GM12878 (cell line): ENCODE measurements at regions not wholly inside any gene's neighbourhood (a gene's known extent, or its start where the extent isn't known, plus 50 kb on each side); places are given as distances from the start of the nearest gene placed in this dataset.

ENCODE experiments used
- CTCF ChIP-seq, 3 experiments: IDR thresholded peaks in 2 of 3; conservative IDR thresholded peaks in 1 of 3; 2 replicates each; pipeline ENCODE4 v1.5.1; 2011; ENCODE audit warnings: low read depth in 3 of 3, low read length in 3 of 3, mild to moderate bottlenecking in 3 of 3, control low read depth in 2 of 3, moderate library complexity in 2 of 3, inconsistent platforms in 1 of 3, mixed read lengths in 1 of 3; ENCODE audit not compliant: control insufficient read depth in 2 of 3, insufficient read depth in 1 of 3; ENCODE audit errors: extremely low read depth in 1 of 3
- EZH2 ChIP-seq: IDR thresholded peaks from 2 replicates; pipeline ENCODE4 v1.6.1; 2012; ENCODE audit warnings: low read depth, mild to moderate bottlenecking, control low read depth, inconsistent platforms, low read length, borderline replicate concordance; ENCODE audit not compliant: control insufficient read depth
- HDAC2 ChIP-seq: fragments of 200-600 bp; sonication (generic); IDR thresholded peaks from 2 replicates; pipeline ENCODE4 v1.6.1; 2017
- MAX ChIP-seq: IDR thresholded peaks from 2 replicates; pipeline ENCODE4 v1.6.1; 2012; ENCODE audit warnings: low read depth, low read length, improper control_type of control experiment
- MEF2A ChIP-seq: IDR thresholded peaks from 2 replicates; pipeline ENCODE4 v1.6.1; 2011; ENCODE audit warnings: low read depth, mild to moderate bottlenecking, low read length, moderate library complexity; ENCODE audit not compliant: insufficient read depth
- MLLT1 ChIP-seq: fragments of 450-650 bp; IDR thresholded peaks from 2 replicates; pipeline ENCODE4 v1.6.1; 2016; ENCODE audit warnings: mild to moderate bottlenecking
- PAX5 ChIP-seq: IDR thresholded peaks from 2 replicates; pipeline ENCODE4 v1.6.1; 2011; ENCODE audit warnings: low read depth, low read length, borderline replicate concordance
- POLR2A ChIP-seq: IDR thresholded peaks from 2 replicates; pipeline ENCODE4 v1.6.1; 2011; ENCODE audit warnings: low read depth, mild to moderate bottlenecking, low read length
- SUZ12 ChIP-seq: fragments of 200-600 bp; sonication (generic); IDR thresholded peaks from one replicate; pipeline ENCODE4 v1.6.1; 2018; ENCODE audit warnings: antibody characterized with exemption, mild to moderate bottlenecking; ENCODE audit not compliant: unreplicated experiment
- TF ChIP-seq, protein P1 (sequence below): fragments of 450-650 bp; IDR thresholded peaks from 2 replicates; pipeline ENCODE4 v1.6.1; 2017; ENCODE audit warnings: mild to moderate bottlenecking, moderate library complexity

DNA sequence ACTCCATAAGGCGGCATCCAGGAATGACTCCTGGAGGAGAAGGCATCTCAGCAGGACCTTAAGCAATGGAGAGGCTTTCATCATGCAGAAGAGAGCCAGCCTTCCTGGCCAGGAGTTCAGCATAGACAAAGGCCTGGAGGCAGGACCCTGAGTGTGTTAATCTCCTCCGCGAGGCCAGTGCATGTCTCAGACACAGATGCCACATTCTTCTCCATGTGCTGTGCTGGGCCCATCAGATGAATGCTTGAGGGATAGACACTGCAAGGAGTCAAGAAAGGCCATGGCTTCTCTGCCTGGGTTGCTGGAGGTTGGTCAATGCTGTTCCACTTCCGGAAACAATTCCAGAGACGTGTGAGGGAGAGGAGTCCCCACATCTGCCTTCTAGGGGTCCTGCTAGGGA, 147.5 kb downstream of the IRX5 start:
- TF ChIP-seq CTCF (IDR thresholded peaks at IDR 0.05 in 2 of 3, conservative IDR thresholded peaks at IDR 0.05 in 1 of 3; ENCODE audit: control insufficient read depth in 2 of 3, extremely low read depth in 1 of 3, insufficient read depth in 1 of 3, low read depth in 3 of 3, low read length in 3 of 3) (no peak), POLR2A (no peak), EZH2 (no peak), HDAC2 (no peak), SUZ12 (no peak), MEF2A (no peak), PAX5 (no peak), MAX (no peak), MLLT1 (no peak)
- TF ChIP-seq, protein P1, sequence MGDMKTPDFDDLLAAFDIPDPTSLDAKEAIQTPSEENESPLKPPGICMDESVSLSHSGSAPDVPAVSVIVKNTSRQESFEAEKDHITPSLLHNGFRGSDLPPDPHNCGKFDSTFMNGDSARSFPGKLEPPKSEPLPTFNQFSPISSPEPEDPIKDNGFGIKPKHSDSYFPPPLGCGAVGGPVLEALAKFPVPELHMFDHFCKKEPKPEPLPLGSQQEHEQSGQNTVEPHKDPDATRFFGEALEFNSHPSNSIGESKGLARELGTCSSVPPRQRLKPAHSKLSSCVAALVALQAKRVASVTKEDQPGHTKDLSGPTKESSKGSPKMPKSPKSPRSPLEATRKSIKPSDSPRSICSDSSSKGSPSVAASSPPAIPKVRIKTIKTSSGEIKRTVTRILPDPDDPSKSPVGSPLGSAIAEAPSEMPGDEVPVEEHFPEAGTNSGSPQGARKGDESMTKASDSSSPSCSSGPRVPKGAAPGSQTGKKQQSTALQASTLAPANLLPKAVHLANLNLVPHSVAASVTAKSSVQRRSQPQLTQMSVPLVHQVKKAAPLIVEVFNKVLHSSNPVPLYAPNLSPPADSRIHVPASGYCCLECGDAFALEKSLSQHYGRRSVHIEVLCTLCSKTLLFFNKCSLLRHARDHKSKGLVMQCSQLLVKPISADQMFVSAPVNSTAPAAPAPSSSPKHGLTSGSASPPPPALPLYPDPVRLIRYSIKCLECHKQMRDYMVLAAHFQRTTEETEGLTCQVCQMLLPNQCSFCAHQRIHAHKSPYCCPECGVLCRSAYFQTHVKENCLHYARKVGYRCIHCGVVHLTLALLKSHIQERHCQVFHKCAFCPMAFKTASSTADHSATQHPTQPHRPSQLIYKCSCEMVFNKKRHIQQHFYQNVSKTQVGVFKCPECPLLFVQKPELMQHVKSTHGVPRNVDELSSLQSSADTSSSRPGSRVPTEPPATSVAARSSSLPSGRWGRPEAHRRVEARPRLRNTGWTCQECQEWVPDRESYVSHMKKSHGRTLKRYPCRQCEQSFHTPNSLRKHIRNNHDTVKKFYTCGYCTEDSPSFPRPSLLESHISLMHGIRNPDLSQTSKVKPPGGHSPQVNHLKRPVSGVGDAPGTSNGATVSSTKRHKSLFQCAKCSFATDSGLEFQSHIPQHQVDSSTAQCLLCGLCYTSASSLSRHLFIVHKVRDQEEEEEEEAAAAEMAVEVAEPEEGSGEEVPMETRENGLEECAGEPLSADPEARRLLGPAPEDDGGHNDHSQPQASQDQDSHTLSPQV: no peak
